Medulla oblongata (tissue), 1 donor: ENCODE measurements at regions not wholly inside any gene's neighbourhood (a gene's known extent, or its start where the extent isn't known, plus 50 kb on each side); places are given as distances from the start of the nearest gene placed in this dataset.
"Not testable (repeated sequence)": the region's sequence is repeated elsewhere in the genome, so short reads cannot be mapped to it uniquely, and the experiment has no call there.

Source experiments
- DNase-seq: peaks from one replicate; pipeline ENCODE4 v3.0.0-alpha.2; 2015; ENCODE audit errors: extremely low spot score

DNA sequence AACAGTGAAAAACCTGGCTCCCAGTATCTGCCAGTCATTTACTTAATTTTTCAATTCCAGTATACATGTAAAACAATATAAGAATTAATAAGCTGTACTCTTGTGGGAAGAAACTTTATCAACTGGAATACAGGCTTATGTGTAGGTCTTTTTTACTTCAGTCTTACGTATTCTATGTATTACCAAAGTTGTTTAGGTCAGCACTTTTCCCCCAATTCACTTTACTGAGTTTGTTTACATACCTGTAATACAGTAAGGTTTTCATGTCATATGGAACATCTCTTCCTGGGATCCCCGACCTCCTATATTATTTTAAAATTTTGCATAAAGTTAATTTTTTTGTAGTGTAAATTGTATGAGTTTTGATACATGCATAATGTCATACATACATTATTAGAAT, 181.8 kb upstream of the OLFM3 start:
- DNase-seq: no peak

- DNase-seq: no peak
These were observed 177.6 kb upstream of the OLFM3 start for GRCh38 chr1:102174259-102174863.

GRCh38 chr1:102172200-102172599, 175.5 kb upstream of the OLFM3 start:
- no peak for DNase-seq

GRCh38 chr1:102163799-102164198, 167.1 kb upstream of the OLFM3 start:
- DNase-seq: no peak

DNA sequence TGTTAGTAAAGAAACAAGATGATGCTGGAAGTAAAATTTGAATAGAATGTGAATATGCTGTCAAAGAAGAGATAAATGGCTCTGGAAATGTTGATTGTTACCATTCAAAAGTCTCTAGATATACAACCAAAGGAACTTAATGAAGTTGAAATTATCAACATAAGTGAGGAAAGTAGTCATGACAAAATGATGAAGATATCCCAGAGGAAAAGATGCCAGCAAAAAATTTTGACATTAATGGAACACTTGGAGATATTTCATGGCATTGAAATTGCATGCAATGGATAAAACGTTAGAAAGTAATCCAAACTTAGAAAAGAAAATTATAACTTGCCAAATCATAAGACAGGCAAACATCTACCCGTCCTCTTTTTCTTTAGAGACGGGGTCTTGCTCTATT, 154.5 kb upstream of the OLFM3 start:
- no peak for DNase-seq

- no peak for DNase-seq
These were observed 124.2 kb upstream of the OLFM3 start for GRCh38 chr1:102120910-102121309.

DNA sequence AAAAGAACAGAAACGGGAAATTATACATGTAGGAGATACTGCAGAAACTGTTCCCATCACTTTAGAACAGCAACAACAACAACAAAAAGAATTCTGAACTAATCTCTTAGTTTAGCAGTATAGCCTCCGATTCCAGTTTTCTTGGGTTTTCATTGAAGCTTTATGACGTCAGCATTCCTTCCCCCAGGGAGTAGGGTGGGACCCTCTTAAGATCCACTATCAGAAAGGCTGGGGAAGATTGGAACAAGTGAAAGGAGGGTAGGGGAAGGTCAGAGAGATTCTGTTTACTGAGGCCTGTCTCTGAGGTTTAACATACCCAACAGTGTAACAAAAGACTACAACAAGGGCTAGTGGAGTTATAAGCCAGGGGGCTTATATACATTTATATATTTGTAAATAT, 121.4 kb upstream of the OLFM3 start:
- DNase-seq: no peak

DNA sequence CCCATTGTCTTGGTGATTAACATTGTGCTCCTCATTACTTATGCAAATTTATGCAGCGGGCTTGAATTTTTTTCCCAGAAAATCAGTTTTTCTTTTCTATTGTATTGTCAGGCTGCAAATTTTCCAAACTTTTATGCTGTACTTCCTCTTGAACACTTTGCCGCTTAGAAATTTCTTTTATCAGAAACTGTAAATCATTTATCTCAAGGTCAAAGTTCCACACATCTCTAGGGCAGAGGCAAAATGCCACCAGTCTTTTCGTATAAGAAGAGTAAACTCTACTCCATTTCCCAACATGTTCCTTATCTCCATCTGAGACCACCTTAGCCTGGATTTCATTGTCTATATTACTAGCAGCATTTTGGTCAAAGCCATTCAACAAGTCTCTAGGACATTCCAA, 113.9 kb upstream of the OLFM3 start:
- DNase-seq: no peak

DNA sequence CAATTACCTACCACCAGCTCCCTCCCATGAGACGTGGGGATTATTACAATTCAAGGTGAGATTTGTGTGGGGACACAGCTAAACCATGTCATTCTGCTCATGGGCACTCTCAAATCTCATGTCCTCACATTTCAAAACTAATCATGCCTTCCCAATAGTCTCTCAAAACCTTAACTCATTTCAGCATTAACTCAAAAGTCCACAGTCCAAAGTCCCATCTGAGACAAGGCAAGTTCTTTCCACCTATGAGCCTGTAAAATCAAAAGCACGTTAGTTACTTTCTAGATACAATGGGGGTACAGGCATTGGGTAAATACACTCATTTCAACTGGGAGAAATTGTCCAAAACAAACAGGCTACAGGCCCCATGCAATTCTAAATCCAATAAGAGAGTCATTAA, 112.8 kb upstream of the OLFM3 start:
- not testable (repeated sequence) for DNase-seq

- DNase-seq: no peak
These were observed 110.7 kb upstream of the OLFM3 start for GRCh38 chr1:102107441-102107840.

DNA sequence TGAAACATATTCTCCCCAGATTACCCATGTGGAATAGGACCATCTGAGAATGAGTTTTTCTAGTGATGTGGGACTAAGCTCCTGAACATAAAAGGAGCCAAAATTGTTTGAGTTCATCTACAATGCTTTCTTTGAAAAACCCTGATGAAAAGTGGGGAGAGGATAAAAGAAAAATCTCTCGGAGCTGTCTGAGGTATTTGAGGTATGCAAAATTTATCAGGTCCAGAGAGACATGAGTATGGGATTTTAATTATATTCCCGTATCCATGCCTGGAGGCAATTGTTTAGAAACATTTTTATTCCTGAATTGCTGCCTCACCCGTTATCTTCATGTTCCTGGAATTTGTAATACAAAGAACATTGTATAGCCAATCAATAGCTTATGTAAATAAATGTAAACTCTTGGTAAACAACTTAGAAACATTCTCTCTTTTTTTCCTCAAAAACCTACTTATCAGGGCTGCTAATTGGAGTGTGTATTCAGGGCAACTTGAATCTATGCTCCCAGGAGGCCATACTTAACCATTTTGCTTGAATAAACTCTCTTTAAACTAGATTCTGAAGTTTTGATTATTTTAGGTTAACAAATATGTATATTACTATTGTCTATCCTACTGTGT, 109.3 kb upstream of the OLFM3 start:
- no peak for DNase-seq

DNA sequence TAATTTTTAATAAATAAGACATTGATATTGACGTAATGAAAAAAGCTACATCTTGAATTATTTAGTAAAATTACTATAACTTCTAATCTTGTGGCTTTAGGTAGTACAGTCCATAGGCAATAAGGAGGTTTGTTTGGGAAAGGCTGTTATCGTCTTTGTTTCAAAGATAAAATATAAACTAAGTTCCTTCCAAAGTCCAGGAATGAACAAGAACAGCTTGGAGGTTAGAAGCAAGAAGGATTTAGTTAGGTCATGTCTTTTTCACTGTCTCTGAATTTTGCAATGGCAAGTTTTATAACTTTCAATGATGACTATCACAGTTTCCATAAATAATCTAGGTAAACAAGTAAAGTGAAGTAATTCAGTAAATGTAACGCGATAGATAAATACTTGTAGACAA, 106.9 kb upstream of the OLFM3 start:
- no peak for DNase-seq

- DNase-seq: no peak
These were observed 105.6 kb upstream of the OLFM3 start for GRCh38 chr1:102102276-102102780.

DNA sequence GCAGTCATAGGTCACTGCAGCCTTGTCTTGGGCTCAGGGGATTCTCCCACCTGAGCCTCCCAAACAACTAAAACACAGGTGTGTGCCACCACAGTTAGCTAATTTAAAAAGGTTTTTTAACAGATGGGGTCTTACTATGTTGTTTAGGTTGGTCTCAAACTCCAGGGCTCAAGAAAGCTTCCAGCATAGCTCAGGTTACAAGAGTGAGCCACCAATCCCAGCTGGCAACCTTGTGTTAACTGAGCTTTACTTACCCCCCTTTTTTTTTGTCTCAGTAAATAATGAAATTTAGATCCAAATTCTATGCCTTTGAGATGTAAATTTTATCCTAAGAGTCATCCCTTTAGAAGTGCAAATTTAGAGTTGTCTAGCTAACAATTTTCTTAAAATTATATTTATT, 103.9 kb upstream of the OLFM3 start:
- DNase-seq: no peak

DNA sequence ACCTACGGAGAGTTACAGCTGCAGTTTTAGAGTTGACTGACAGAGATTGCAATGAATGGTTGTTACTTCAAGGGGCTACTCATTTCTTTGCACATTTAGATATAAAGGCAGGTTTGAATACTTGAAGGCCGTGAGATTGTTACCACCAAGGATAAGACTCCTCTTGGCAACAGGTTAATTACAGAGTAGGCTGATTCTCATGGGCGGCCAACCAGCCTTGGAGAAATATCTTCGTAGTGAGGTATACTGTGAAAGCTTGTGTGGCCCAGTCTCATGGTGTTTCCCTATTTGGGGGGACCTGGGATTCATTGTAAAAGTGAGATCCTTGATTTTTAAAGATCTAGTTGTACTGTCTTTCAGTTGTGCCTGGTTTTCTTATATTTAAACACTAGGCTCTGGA, 103.2 kb upstream of the OLFM3 start:
- DNase-seq: no peak

DNA sequence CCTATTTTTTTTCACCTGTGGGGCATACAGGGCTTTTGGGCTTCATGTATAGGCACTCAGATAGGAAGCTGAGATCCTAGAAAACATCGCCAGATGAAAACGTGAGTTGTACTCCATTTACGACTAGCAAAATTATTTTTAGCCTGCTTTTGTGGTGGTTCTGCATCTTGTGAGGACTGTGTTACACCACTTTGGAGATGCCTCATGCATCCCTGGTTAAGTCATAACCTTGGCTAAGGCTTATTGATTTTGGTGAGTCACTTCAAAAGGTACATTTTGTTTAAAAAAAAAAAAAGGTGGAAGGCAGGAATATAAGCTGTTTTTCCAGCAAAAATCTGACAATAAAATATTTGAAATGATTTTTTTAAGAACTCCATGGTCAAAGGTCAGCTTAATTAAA, 101.8 kb upstream of the OLFM3 start:
- no peak for DNase-seq

GRCh38 chr1:102098081-102098480, 101.4 kb upstream of the OLFM3 start:
- no peak for DNase-seq

- DNase-seq: no peak
These were observed 100.7 kb upstream of the OLFM3 start for GRCh38 chr1:102097451-102097850.

DNA sequence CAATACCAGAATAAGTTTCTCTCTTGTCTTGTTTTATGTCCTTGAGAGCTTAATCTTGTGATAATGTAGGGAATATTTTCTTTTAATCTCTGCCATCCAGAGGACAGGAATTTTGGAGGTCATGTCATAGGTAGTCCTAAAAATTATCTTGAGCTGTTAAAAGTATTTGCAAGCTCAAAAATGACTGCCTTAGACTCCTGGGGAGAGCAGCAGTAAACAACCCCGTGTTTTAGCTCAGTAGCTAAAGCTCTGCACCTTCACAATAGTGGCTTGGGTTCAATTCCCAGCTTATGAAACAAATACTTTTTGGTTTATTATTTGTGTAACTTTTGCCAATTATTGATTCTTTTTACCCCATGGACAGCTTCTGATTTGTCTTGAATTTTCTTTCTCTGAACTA, 99.4 kb upstream of the OLFM3 start:
- DNase-seq: no peak

- no peak for DNase-seq
These were observed 93.1 kb upstream of the OLFM3 start for GRCh38 chr1:102089791-102090190.

GRCh38 chr1:102085896-102086295, 89.2 kb upstream of the OLFM3 start:
- DNase-seq: no peak

GRCh38 chr1:102084771-102085535, 88.2 kb upstream of the OLFM3 start:
- no peak for DNase-seq

DNA sequence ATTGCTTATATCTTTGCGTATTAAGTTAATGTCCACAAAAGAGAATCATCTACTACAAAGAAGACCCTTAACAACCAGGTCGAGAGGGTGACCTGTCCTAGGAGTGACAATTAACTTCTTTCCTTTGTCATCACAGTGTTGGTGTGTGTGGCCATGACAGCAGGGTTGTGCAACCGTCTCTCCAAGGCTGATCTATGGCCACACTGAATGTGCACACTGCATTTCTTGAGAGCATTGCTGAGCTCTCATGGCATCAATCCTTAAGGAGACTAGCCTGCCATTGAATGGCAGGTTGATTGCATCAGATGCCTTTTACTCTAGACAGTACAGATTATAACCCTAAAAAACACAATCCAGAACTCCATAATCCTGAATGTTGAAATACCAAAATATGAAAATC, 86.5 kb upstream of the OLFM3 start:
- DNase-seq: no peak
